Stomach smooth muscle (tissue), 2 donors: ENCODE measurements at regions not wholly inside any gene's neighbourhood (a gene's known extent, or its start where the extent isn't known, plus 50 kb on each side); places are given as distances from the start of the nearest gene placed in this dataset.

Experiments
- H3K27ac ChIP-seq: one replicate; pipeline ENCODE4 v1.7.0; 2013; ENCODE audit warnings: mild to moderate bottlenecking, low read length, inconsistent platforms
- H3K27me3 ChIP-seq, 2 donors: one replicate each; pipeline ENCODE4 v1.7.0; 2013; ENCODE audit warnings: low read length in 2 of 2; ENCODE audit not compliant: insufficient read depth in 2 of 2, control insufficient read depth in 1 of 2
- H3K36me3 ChIP-seq, 2 donors: one replicate each; pipeline ENCODE4 v1.7.0; 2013; ENCODE audit warnings: low read length in 2 of 2; ENCODE audit not compliant: control insufficient read depth in 2 of 2, insufficient read depth in 2 of 2
- H3K4me1 ChIP-seq: one replicate; pipeline ENCODE4 v1.7.0; 2013; ENCODE audit warnings: low read length; ENCODE audit not compliant: control insufficient read depth, insufficient read depth
- H3K4me3 ChIP-seq, 2 donors: one replicate each; pipeline ENCODE4 v1.7.0; 2013; ENCODE audit warnings: low read length in 2 of 2
- H3K9ac ChIP-seq, 2 donors: one replicate each; pipeline ENCODE4 v1.7.0; 2013; ENCODE audit warnings: low read length in 2 of 2, mild to moderate bottlenecking in 1 of 2
- H3K9me3 ChIP-seq, 2 donors: one replicate each; pipeline ENCODE4 v1.7.0; 2013; ENCODE audit warnings: low read length in 2 of 2; ENCODE audit not compliant: control insufficient read depth in 2 of 2
- donor health status: healthy.
- donor health status: Pancreatic carcinoma.

GRCh38 chr3:59317386-59317785 lies 267.6 kb upstream of the CFAP20DC start:
- H3K4me3 ChIP-seq = no peak overlapping the region
- no peaks in the 10 kb centered on the region for H3K36me3 ChIP-seq
- no peak overlapping the region for H3K27ac ChIP-seq
- H3K9me3 ChIP-seq = no peaks in the 10 kb centered on the region
- no peak overlapping the region for H3K9ac ChIP-seq
- no peaks in the 10 kb centered on the region for H3K27me3 ChIP-seq
- H3K4me1 ChIP-seq = no peaks in the 10 kb centered on the region

GRCh38 chr3:59316688-59317275 lies 267.0 kb upstream of the CFAP20DC start:
- Histone ChIP-seq H3K9me3 (no peaks in the 10 kb centered on the region), H3K27ac (no peak overlapping the region), H3K4me1 (no peaks in the 10 kb centered on the region), H3K36me3 (no peaks in the 10 kb centered on the region), H3K27me3 (no peaks in the 10 kb centered on the region), H3K4me3 (no peak overlapping the region), H3K9ac (no peak overlapping the region)

- Histone ChIP-seq H3K27me3 (no peaks in the 10 kb centered on the region), H3K36me3 (no peaks in the 10 kb centered on the region), H3K9ac (no peak overlapping the region), H3K4me1 (no peaks in the 10 kb centered on the region), H3K9me3 (no peaks in the 10 kb centered on the region), H3K4me3 (no peak overlapping the region), H3K27ac (no peak overlapping the region)
Measured at GRCh38 chr3:59313365-59313764, 263.5 kb upstream of the CFAP20DC start.

- no peaks in the 10 kb centered on the region for H3K27me3 ChIP-seq
- H3K9ac ChIP-seq = no peak overlapping the region
- no peaks in the 10 kb centered on the region for H3K9me3 ChIP-seq
- H3K27ac ChIP-seq = no peak overlapping the region
- no peaks in the 10 kb centered on the region for H3K36me3 ChIP-seq
- no peak overlapping the region for H3K4me3 ChIP-seq
- no peaks in the 10 kb centered on the region for H3K4me1 ChIP-seq
Measured at GRCh38 chr3:59311231-59311630, 261.4 kb upstream of the CFAP20DC start.

- Histone ChIP-seq H3K9me3 (no peaks in the 10 kb centered on the region), H3K27ac (no peak overlapping the region), H3K36me3 (no peaks in the 10 kb centered on the region), H3K4me1 (no peaks in the 10 kb centered on the region), H3K27me3 (no peaks in the 10 kb centered on the region), H3K4me3 (no peak overlapping the region), H3K9ac (no peak overlapping the region)
Measured at GRCh38 chr3:59310736-59311135, 260.9 kb upstream of the CFAP20DC start.

GRCh38 chr3:59308684-59309083 lies 258.9 kb upstream of the CFAP20DC start:
- Histone ChIP-seq H3K9ac (no peak overlapping the region), H3K4me1 (no peaks in the 10 kb centered on the region), H3K36me3 (no peaks in the 10 kb centered on the region), H3K9me3 (no peaks in the 10 kb centered on the region), H3K27me3 (no peaks in the 10 kb centered on the region), H3K27ac (no peak overlapping the region), H3K4me3 (no peak overlapping the region)

GRCh38 chr3:59308001-59308400 lies 258.2 kb upstream of the CFAP20DC start:
- no peak overlapping the region for H3K4me3 ChIP-seq
- H3K27ac ChIP-seq = no peak overlapping the region
- H3K36me3 ChIP-seq = no peaks in the 10 kb centered on the region
- no peaks in the 10 kb centered on the region for H3K4me1 ChIP-seq
- H3K27me3 ChIP-seq = no peaks in the 10 kb centered on the region
- no peak overlapping the region for H3K9ac ChIP-seq
- H3K9me3 ChIP-seq = no peaks in the 10 kb centered on the region

- Histone ChIP-seq H3K27me3 (no peaks in the 10 kb centered on the region), H3K4me1 (no peaks in the 10 kb centered on the region), H3K9ac (no peak overlapping the region), H3K4me3 (no peak overlapping the region), H3K27ac (no peak overlapping the region), H3K9me3 (no peaks in the 10 kb centered on the region), H3K36me3 (no peaks in the 10 kb centered on the region)
Measured at GRCh38 chr3:59306436-59306835, 256.6 kb upstream of the CFAP20DC start.

- Histone ChIP-seq H3K9me3 (peaks cover 0 to 3% of the 10 kb centered on the region in 2 donors), H3K9ac (no peak overlapping the region), H3K36me3 (no peaks in the 10 kb centered on the region), H3K4me3 (no peak overlapping the region), H3K4me1 (no peaks in the 10 kb centered on the region), H3K27me3 (no peaks in the 10 kb centered on the region), H3K27ac (no peak overlapping the region)
Measured at GRCh38 chr3:59304296-59304695, 254.5 kb upstream of the CFAP20DC start.

- Histone ChIP-seq H3K4me1 (no peaks in the 10 kb centered on the region), H3K27me3 (no peaks in the 10 kb centered on the region), H3K4me3 (no peak overlapping the region), H3K9me3 (peaks cover 0 to 3% of the 10 kb centered on the region in 2 donors), H3K27ac (no peak overlapping the region), H3K9ac (no peak overlapping the region), H3K36me3 (no peaks in the 10 kb centered on the region)
Measured at GRCh38 chr3:59303452-59303851, 253.6 kb upstream of the CFAP20DC start.

GRCh38 chr3:59302442-59302841 lies 252.6 kb upstream of the CFAP20DC start:
- H3K9ac ChIP-seq = no peak overlapping the region
- peaks cover 0 to 3% of the 10 kb centered on the region in 2 donors for H3K9me3 ChIP-seq
- no peaks in the 10 kb centered on the region for H3K27me3 ChIP-seq

More at GRCh38 chr3:59302442-59302841, 252.6 kb upstream of the CFAP20DC start:
- Histone ChIP-seq H3K4me1 (no peaks in the 10 kb centered on the region), H3K36me3 (no peaks in the 10 kb centered on the region), H3K27ac (no peak overlapping the region), H3K4me3 (no peak overlapping the region)
